Muscle of leg (tissue), 3 donors: ENCODE measurements at regions not wholly inside any gene's neighbourhood (a gene's known extent, or its start where the extent isn't known, plus 50 kb on each side); places are given as distances from the start of the nearest gene placed in this dataset.
"Not testable (repeated sequence)": the region's sequence is repeated elsewhere in the genome, so short reads cannot be mapped to it uniquely, and the experiment has no call there.

ENCODE experiments used
- DNase-seq: peaks from one replicate; pipeline ENCODE4 v3.0.0; 2013
- H3K27ac ChIP-seq: one replicate; pipeline ENCODE4 v1.5.1; 2013; ENCODE audit warnings: mild to moderate bottlenecking, low read length, control low read depth
- H3K27me3 ChIP-seq: one replicate; pipeline ENCODE4 v1.6.1; 2013; ENCODE audit warnings: low read length; ENCODE audit not compliant: control insufficient read depth, insufficient read depth
- H3K36me3 ChIP-seq: one replicate; pipeline ENCODE4 v1.6.1; 2013; ENCODE audit warnings: low read length; ENCODE audit not compliant: control insufficient read depth, insufficient read depth
- H3K4me1 ChIP-seq: one replicate; pipeline ENCODE4 v1.6.1; 2013; ENCODE audit warnings: low read length; ENCODE audit not compliant: control insufficient read depth, insufficient read depth
- H3K4me3 ChIP-seq: one replicate; pipeline ENCODE4 v1.5.1; 2013; ENCODE audit warnings: low read length, control low read depth
- H3K9me3 ChIP-seq: replicated peaks from 2 replicates; pipeline ENCODE4 v1.6.1; 2013; ENCODE audit warnings: low read depth, low read length; ENCODE audit not compliant: control insufficient read depth
- WGBS: methylation state at CpG from one replicate; pipeline ENCODE4 v1.1.5; 2013; ENCODE audit warnings: missing lambda C conversion rate; ENCODE audit not compliant: insufficient coverage; 5-methylcytosine and 5-hydroxymethylcytosine counted together

DNA sequence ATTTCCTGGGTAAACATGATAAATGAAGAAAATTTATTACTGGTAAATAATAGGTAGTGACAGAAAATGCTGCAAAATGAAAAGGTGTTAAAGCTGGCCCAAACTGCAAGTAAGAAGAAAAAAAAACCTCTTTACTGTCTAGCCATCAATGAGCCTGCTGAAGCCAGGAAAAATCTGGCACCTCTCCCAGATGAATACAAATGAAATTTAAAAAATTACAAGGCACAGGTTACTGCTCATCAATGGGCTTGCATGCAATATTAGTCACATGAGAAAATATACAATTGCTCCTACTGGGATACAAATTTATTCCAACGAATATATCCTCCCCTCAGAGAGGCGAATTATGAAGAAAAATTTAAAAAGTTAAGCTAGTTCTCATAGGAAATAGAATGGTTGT is 1422.5 kb downstream of the KCNT2 start:
- Histone ChIP-seq H3K27ac (no peak overlapping the region), H3K9me3 (no peaks in the 10 kb centered on the region), H3K4me1 (no peaks in the 10 kb centered on the region), H3K27me3 (no peaks in the 10 kb centered on the region), H3K4me3 (no peak overlapping the region), H3K36me3 (no peaks in the 10 kb centered on the region)
- no CpG with 5 or more reads among the region's 2 CpGs for WGBS
- peak; percentile 15 for DNase-seq

DNA sequence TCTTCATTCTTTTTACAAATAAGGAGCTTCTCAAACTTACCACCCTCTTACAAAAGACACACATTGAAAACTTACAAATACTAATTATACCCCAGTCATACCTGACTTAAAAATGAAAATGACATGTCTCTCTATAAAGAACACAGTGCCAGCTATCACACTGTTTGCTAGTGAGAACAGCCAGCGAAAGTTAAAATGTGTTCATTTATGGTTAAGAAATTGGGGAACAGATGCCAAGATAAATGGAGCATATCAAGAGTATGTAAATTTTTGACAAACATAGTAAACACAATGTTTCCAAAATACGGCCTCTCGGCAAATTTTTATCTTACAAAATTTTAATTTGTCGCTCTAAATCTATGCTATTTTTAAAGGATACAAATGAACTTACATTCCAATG is 1422.9 kb downstream of the KCNT2 start:
- Histone ChIP-seq H3K4me3 (no peak overlapping the region), H3K27me3 (no peaks in the 10 kb centered on the region), H3K36me3 (no peaks in the 10 kb centered on the region), H3K27ac (no peak overlapping the region), H3K9me3 (no peaks in the 10 kb centered on the region), H3K4me1 (no peaks in the 10 kb centered on the region)
- no peak for DNase-seq
- WGBS, result no CpG with 5 or more reads among the region's 4 CpGs

DNA sequence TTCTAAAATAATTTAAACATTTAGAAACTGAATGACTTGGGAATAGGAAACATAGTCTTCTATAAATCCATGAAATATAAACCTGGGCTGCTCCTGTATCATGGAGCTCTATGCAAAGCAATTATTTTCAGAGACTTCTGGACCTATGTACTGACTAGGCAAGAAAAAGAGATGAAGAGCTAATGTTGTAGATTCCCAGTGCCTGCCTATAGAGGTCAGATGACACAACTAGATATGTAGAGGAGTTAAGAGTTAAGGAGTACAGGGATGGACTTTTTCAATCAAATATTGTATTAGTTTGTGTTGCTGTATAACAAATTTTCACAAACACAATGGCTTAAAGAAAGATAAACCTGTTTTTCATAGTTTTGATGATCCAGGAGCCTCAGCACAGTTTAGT is 1434.5 kb downstream of the KCNT2 start:
- Histone ChIP-seq H3K4me3 (no peak overlapping the region), H3K36me3 (no peaks in the 10 kb centered on the region), H3K9me3 (no peaks in the 10 kb centered on the region), H3K27ac (no peak overlapping the region), H3K27me3 (no peaks in the 10 kb centered on the region), H3K4me1 (no peaks in the 10 kb centered on the region)
- DNase-seq, result no peak

DNA sequence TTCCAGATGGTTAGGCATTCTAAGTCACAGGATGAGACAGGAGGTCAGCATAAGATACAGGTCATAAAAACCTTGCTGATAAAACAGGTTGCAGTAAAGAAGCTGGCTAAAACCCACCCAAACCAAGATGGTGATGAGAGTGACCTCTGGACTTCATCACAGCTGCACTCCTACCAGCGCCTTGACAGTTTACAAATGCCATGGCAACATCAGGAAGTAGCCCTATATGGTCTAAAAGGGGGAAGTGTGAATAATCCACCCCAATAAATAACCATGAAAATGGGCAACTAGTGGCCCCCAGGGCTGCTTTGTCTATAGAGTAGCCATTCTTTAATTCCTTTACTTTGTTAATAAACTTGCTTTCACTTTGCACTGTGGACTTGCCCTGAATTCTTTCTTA is 1448.4 kb downstream of the KCNT2 start:
- no CpG with 5 or more reads among the region's 1 CpG for WGBS
- H3K27me3 ChIP-seq, H3K27ac ChIP-seq, H3K4me3 ChIP-seq, DNase-seq, H3K9me3 ChIP-seq, H3K4me1 ChIP-seq, H3K36me3 ChIP-seq: not testable (repeated sequence)

DNA sequence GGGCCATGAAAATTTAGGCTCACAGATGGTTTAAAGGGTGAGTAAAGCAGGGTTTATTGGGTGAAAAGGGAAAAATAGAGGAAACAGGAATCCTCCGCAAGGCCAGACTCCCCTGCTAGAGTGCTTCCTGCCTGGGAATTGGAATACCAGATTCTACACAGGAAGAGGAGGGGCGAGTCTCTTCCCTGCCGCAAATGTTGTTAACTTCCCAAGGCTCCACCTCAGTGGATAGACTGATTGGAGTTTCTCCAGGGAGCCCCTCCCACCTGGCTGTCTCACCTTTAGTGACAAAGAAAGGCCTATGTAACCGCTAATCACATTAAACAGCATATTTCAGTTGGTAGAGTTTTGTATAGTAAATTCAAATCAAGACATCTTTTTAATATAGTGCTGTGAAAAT is 1450.1 kb downstream of the KCNT2 start:
- 80% methylated on average over 1 of the region's 4 CpGs for WGBS
- Histone ChIP-seq H3K4me1 (no peaks in the 10 kb centered on the region), H3K27ac (no peak overlapping the region), H3K36me3 (no peaks in the 10 kb centered on the region), H3K9me3 (no peaks in the 10 kb centered on the region), H3K4me3 (no peak overlapping the region), H3K27me3 (no peaks in the 10 kb centered on the region)
- DNase-seq, result no peak

DNA sequence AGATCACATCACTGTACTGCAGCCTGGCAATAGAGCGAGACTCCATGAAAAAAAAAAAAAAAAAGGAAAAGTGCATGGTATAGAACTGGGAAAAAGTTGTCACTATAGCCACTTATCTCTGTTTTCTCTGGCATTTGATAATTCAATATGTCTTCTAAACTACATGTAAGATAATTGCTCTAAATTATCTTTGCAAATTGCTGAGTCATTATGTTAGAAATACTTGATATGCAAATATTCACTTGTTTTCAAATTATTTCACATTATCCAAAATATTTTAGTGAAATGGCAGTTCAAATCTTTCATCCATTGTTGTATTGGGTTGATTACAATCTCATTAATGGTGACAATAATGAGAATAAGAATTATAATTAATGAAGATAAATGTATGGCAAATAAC is 1455.1 kb downstream of the KCNT2 start:
- WGBS, result no CpG with 5 or more reads among the region's 1 CpG
- Histone ChIP-seq H3K27ac (no peak overlapping the region), H3K4me3 (no peak overlapping the region), H3K27me3 (no peaks in the 10 kb centered on the region), H3K9me3 (no peaks in the 10 kb centered on the region), H3K36me3 (no peaks in the 10 kb centered on the region), H3K4me1 (no peaks in the 10 kb centered on the region)
- DNase-seq, result no peak

DNA sequence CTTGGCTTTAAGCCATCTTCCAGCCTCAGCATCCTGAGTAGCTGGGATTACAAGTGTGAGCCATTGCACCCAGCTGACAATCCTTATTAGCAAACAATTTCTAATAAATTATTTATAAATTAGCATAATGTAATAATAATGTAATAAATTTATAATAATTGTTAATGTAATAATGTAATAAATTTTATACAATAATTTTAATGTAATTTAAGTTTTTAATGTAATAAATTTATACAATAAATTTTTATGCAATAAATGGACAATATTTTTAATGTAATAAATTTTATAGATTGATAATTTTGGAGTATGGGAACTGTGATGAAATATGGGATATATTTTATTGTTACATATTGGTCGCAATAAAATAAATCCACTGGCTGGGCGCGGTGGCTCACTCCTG is 1457.5 kb downstream of the KCNT2 start:
- WGBS, result no CpG with 5 or more reads among the region's 3 CpGs
- Histone ChIP-seq H3K4me1 (no peaks in the 10 kb centered on the region), H3K4me3 (no peak overlapping the region), H3K27ac (no peak overlapping the region), H3K36me3 (no peaks in the 10 kb centered on the region), H3K9me3 (no peaks in the 10 kb centered on the region), H3K27me3 (no peaks in the 10 kb centered on the region)
- no peak for DNase-seq

DNA sequence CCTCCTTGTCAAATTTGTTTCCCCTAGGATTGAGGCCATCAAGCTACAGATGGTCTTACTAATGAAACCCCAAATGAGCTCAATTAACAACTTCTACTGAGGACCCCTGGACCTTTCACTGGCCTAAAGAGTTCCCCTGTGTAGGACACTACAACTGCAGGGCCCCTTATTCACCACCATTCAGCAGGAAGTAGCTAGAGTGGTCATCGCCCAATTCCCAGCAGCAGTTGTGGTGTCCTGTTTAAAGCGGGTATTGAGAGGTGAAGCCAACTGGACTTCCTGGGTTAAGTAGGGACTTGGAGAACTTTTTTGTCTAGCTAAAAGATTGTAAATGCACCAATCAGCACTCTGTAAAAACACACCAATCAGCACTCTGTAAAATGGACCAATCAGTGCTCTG is 1466.9 kb downstream of the KCNT2 start:
- Histone ChIP-seq H3K36me3 (no peaks in the 10 kb centered on the region), H3K9me3 (peaks cover 13% of the 10 kb centered on the region), H3K27ac (no peak overlapping the region), H3K4me3 (no peak overlapping the region), H3K4me1 (no peaks in the 10 kb centered on the region), H3K27me3 (no peaks in the 10 kb centered on the region)
- DNase-seq, result no peak
- WGBS, result no CpG with 5 or more reads among the region's 2 CpGs

DNA sequence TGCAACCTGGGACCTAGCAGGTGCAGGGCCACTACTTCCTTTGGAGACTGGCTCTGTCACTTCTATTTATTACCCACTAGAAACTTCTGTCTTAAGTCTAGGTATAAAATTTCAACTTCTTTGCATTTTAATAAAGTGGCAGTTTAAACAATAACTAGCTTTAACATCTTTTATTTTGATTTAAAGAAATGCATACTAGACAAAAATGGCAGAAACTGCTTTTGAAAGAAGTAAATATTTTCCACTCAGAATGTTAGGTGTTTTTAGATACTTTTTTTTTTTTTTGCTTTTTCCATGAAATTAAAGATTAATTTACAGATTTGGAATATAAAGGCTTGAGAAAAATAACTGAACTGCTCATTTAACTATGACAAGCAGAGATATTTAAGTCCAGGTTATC is 1477.6 kb downstream of the KCNT2 start:
- H3K36me3 ChIP-seq, result no peaks in the 10 kb centered on the region
- no peaks in the 10 kb centered on the region for H3K4me1 ChIP-seq
- no peak overlapping the region for H3K27ac ChIP-seq
- no peaks in the 10 kb centered on the region for H3K9me3 ChIP-seq
- H3K4me3 ChIP-seq, result no peak overlapping the region
- H3K27me3 ChIP-seq, result no peaks in the 10 kb centered on the region
- no peak for DNase-seq

DNA sequence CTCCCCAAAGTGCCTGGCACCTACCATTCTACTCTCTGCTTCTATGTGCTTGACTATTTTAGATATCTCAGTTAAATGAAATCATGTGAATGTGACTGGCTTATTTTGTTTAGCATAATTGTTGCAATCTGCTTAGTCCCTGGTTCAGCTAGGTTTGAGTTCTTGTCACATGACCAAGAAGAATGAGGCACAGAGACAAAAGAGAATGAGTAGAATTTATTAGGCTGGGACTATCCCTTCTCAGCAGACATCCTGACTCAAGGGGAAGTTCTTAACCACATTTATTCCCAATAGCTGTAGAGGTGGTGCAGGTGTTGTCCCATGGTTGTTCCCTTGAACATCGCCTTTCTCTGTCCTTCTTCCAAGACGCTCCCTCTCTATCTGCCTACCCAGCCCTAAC is 1485.7 kb downstream of the KCNT2 start:
- Histone ChIP-seq H3K9me3 (no peaks in the 10 kb centered on the region), H3K27ac (no peak overlapping the region), H3K36me3 (no peaks in the 10 kb centered on the region), H3K4me3 (no peak overlapping the region), H3K27me3 (no peaks in the 10 kb centered on the region), H3K4me1 (no peaks in the 10 kb centered on the region)
- no CpG with 5 or more reads among the region's 2 CpGs for WGBS
- no peak for DNase-seq

DNA sequence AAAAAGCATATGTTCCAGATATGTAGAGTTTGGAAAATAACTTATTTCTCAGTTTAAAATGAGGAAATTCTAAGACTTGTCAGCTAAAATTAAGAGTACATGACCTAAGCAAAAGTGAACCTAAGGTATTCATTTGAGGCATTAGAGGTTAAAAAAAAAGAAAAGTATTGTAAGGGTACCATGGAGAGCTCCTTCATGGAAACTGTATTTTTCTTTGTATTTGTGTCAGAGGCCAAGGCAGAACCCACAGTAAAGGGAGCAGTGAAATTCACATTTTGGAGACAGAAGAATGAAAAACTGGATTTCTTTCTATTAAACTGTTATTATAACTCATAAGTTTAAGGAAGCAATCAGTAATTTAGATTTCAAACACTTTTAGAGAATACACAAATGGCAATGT is 1494.8 kb downstream of the KCNT2 start:
- H3K27me3 ChIP-seq, result no peaks in the 10 kb centered on the region
- DNase-seq, result peak; percentile 1
- no peak overlapping the region for H3K27ac ChIP-seq
- H3K4me3 ChIP-seq, result no peak overlapping the region
- no peaks in the 10 kb centered on the region for H3K36me3 ChIP-seq
- H3K4me1 ChIP-seq, result no peaks in the 10 kb centered on the region
- no peaks in the 10 kb centered on the region for H3K9me3 ChIP-seq
